EH (cell line): ENCODE measurements at regions not wholly inside any gene's neighbourhood (a gene's known extent, or its start where the extent isn't known, plus 50 kb on each side); places are given as distances from the start of the nearest gene placed in this dataset.

ENCODE experiments used
- DNase-seq: peaks from one replicate; pipeline ENCODE4 v3.0.0-alpha.2; 2015; ENCODE audit warnings: low read depth

DNA sequence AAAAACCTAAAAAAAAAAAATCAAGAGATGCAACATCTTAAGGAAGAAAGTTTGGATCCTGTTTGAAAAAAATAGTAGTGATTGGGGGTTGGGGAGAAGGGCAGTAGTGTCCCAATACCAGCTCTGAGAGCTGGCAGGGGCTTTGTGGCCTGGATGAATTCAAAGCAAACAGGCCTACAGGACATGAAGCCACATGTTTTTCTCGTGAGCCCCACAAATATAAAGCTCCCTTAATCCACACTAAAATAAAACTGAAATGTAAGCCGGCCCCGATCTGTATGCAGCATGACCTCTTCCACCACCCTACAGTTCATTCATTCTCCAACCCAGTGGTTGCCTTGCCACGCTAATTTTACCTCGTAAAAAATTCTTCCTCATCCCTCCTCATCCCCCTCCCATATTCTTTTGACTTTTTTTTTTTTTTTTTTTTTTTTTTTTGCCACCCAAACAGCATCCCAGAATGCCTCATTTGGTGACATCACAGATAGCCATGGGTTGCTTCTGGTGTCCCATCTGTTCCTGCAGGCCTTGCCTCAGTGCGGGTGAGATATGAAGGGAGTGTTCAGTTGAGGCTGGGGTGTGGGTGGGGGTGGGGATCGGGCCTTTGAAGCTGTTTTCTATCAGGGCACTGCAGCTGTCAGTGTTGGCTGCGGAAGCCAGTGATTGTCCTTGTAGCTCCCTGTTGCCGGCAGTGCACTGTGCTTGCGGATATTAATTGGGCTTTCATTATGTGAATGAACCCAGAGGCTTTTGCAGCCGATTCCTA is 81.6 kb upstream of the NFIB start:
- no peak for DNase-seq

DNA sequence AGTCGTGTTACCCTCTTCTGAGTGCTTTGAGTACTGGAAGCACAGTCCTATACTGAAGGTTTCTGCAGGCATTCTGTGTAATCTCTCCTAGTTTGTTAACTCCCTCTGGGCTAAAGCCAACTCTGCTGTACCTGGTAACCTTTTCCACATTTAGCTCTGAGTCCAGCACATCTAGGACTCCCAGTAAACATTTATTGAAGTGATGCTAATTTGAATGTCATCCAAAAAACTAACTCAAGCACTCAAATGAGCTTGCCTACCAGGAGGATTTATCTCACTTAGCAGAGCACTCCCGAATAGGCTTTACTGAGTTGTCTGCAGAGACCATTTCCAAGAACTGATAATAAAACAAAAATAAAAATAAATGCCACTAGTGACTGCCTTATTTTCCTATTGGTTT is 79.5 kb upstream of the NFIB start:
- DNase-seq = no peak

DNA sequence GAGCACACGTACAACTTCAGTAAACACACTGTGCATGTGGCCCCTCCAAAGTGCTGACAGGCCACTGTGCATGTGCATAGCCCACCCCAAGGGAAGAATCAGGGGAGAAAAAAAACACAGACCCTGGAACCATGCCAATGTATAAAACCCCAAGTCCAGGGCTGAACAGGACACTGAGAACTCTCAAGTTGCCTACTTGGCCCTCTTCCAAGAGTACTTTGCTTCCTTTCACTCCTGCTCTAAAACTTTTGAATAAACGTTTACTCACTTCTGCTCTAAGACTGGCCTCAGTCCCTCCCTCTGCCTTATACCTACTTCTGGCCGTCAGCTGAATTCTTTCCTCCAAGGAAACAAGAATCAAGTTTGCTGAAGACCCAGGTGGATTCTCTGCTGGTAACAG is 77.7 kb upstream of the NFIB start:
- DNase-seq = no peak

DNA sequence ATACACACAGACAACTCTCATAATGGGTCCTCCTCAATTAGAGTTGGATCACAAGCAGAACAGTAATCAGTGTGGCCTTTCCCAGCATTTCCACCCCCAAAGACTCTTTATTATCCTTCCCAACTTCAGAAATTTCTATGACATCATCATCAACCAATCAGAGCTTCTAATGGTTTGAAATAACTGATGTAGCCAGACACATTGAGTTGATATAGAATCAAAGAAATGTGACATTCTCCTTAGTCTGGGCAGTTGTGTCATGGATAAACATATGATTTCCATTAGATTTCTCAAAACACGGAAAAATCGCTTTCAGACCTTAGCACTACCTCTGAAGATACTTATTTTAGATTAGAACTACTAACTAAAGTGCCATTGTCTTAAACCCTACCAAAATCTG is 75.7 kb upstream of the NFIB start:
- DNase-seq = no peak

DNA sequence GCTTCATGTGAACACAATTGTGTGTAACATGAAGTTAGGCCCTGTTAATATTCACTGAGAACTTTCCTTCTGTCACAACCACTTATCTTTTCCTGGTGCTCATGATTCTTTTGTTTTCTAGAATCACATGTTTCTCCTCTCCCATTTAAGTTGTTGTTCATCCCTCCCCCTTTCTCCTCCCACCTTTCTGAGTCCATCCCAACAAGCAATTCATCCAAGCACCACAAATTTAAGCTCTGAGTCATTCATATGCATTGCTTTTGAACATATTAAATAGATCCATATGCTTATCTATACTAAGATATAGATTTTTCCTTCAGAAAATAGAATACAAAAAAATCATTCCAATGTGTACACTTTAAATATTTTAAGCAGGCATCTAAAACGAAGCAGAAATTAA is 75.2 kb upstream of the NFIB start:
- DNase-seq = no peak

DNA sequence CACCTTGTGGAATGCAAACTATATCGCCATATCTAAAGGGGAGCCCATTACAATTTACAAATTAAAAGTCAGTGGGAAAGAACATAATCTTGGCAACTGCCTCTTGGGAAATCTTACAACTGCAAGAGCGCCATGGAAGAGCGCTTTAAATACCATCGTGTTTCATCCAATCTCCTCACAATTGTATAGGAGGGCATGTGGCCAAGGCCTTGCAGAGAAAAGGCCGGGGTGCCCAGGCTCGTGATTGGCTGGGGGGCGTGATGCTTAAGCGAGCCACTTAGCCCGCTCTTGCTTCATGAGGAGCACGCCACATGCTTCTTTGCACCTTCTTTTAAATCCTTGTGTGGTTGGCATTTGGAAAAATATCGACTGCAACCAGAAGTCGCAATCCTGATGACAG is 69.8 kb upstream of the NFIB start:
- no peak for DNase-seq

DNA sequence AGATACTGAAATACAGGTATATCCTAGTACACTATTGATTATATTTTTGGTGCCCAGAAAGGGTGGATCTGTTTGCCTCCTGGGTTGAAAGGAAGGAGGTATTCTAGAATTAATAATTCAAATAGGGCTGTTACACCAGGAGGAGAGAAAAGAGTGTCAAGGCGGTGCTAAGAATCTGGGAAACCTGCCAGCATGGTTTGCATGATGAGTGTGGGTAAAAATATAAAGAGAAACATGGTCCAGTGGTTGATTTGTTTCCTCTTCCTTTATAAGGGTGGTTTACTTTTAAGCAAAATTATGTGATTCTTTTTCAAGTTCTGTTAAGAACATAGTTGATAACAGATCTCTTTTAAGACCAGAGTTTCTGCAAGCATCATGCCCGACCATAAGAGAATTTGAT is 69.4 kb upstream of the NFIB start:
- peak; percentile 35 for DNase-seq

DNA sequence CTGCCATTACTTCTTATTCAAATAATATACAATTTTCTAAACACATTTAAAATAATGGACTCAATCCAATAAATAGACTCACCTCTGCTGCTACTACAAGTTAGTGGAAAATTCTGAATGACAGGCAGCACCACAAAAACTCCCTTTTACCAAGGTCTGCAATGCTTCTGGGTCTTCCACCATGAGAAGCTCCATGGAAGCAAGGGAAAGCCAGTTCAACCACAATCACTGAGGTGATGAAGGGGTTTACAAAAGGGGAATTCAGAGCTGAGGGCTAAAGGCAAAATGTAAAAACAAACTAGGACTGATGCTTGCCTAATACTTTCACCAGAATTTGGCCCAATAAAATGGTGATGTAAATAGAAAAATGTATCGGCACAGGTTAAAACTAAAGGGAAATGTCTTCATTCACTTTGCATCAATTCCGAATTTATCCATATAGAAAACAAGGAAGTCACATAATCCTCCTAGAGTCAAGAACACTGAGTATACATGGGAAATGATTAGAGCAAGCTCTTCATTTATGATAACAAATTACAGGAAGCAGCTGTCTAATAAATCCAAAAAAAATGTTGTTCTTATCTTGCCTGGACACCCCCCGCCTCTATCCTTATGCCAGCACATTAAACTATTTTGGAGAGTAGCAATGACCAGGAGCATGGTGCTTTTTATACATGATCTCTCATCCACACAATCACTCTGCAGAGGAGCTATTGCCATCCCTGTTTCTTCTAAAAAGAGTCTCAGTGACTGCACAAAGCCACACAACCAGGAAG is 66.3 kb upstream of the NFIB start:
- no peak for DNase-seq

DNA sequence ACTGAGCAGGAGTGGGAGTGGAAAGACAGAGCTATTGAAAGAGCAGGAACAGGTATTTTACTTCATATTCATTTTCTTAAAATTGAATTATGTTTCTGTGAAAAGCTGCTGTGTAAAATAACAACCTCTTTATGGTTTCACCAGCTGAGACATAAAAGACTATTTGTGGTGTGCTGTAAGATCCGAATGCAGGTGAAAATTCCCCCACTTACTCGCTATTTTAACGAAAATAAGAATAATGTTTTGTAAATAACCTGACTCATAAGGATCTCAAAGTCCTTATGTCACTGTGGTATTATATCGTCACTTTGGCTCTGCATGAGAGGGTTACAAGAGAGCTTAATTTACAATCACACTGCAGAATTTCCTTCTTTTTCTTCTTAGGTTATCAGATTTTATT is 65.3 kb upstream of the NFIB start:
- DNase-seq = no peak

DNA sequence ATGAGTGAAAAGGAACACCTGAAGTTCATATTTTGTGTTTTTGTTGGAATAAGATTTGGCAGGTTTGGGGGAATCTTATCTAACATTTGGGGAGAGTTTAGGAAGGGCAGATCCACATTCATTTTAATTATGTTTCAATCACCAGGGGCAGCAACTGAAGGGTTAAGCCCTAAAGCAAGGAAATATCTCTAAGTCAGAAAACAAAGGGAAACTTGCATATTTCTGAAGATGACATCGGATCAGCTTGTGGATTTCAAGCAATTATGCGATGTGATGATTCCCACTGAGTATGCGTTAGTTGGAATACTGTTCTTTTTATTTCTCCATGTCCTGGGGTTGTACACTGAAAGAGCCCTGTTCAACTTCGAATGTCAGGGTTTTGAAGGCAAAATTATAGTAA is 59.8 kb upstream of the NFIB start:
- no peak for DNase-seq

DNA sequence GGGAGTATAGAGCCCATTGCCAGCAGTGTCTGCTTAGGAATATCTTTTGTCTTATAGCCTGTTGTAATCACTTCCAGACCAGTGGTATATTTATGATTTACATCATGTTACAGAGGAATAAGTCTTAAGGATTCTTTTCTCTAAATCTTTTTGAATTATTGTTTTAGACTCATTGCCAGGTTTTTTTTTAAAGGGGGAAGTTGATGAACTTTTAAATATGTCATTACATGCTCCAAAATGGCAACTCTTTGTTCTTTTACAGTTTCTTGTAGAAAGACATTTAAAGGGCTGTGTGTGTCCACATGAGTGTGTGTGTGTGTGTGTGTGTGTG is 59.4 kb upstream of the NFIB start:
- DNase-seq = peak; percentile 34

DNA sequence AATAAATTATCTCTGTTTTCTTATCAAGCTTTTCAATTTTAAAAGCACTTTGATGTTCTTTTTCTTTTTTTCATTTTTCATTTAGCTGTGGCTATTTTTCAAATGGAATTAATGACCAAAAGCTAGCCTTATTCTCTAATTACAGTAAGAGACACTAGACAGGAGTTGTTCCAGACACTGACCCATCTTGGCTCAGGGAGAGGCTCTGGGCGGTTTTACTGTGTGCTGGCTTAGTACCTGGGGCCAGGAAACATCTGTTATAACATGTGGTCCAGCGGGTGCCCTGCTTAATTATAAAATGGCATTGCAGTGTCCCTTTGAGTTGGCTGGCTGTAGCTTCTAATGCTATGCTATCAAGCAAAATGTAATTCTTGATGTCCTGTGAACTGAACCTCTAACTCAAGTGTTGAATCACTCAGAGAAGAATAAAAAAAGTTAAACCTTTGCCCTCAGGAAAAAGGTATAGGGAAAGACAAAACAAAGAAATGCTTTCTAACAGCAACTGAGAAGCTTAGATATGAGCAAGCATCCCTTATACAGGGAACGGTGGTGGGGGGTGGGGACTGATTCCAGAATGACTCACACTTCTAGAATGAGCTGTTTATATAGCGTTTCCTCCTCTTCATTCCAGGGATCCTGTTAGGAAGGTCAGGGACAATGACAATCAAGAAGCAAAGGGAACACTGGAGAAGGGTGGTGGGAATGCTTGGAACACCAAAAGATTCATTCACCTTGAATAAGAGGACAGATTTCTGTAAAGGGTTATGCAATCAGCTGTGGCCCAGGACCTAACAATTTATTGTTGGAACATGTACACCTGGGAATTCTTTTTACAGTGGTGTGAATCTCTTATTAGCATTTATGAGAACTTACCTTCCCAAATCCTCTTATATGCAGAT is 58.7 kb upstream of the NFIB start:
- peak; percentile 87 for DNase-seq

DNA sequence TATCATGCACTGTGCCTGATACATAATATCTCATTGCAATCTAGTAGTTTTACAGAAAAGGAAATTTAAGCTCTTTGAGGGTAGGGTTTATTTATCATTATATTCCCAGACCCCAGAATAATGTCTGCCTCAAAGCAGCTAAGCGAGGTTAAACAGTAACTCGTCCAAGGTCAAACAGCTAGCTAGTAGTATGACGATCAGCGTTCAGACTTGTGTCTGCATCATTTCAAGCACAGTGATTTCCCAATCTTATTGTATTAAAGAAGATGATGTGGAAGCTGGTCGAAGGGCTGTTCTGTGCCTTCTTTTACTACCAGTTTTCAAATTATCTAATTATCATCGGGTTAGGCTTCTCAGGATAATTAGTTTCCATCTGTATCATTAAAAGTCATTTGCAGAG is 55.1 kb upstream of the NFIB start:
- DNase-seq = no peak

DNA sequence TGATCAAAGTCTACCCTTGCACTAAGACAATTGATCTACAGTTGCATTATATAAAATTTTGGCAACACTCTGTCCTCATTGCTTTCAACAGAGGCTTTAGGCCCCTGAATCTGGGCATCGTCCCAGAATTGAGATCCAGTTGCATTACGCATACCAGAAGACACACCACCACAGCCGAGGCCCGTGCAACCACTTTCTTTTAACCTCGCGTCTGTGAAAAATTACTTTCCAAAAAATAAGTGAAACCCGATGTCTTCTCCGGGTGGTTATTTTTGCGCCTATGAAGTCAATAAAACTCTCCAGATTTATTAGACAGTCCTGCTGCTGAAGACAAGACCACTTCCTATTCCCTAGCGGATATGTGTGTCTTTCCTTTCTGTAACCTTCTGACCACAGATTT is 52.1 kb upstream of the NFIB start:
- DNase-seq = peak; percentile 97

DNA sequence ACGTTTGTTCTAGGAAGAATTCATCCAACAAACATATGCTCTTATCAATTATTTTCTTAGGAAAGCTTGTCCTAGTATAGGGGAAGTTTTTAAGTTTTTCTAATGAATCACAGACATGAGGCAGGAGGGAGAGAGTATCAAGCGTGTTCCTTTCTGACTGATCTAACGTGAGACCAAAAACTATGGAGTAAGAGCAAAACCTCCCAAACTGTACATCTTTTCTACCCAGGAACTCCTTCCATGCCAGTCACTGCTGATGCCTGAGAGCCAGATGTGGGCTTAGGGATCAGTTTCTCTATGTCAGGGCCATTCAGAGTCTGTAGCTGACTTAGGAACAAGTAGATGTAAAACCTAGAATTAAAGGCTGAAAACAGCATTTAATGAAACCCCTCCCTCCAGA is 51.7 kb upstream of the NFIB start:
- DNase-seq = peak; percentile 64
